Nephron (organoid): ENCODE measurements at regions not wholly inside any gene's neighbourhood (a gene's known extent, or its start where the extent isn't known, plus 50 kb on each side); places are given as distances from the start of the nearest gene placed in this dataset.
A peak's percentile ranks its signal among the peaks of the same experiment; 100 is the strongest.

Experiments used
- H3K27ac Mint-ChIP-seq, 3 experiments: 2 replicates each; pipeline ENCODE4 v1.8.0; 2020; ENCODE audit warnings: mixed read lengths in 3 of 3, mild to moderate bottlenecking in 2 of 3, moderate library complexity in 1 of 3
- H3K27me3 Mint-ChIP-seq: 2 replicates; pipeline ENCODE4 v1.8.0; 2021; ENCODE audit warnings: low read depth, mild to moderate bottlenecking, moderate library complexity, mixed read lengths
- H3K36me3 Mint-ChIP-seq: 2 replicates; pipeline ENCODE4 v1.8.0; 2020; ENCODE audit warnings: low read depth, mixed read lengths
- H3K4me1 Mint-ChIP-seq: 2 replicates; pipeline ENCODE4 v1.8.0; 2020; ENCODE audit warnings: mixed read lengths
- H3K4me3 Mint-ChIP-seq, 3 experiments: 2 replicates each; pipeline ENCODE4 v1.8.0; 2020; ENCODE audit warnings: mild to moderate bottlenecking in 3 of 3, mixed read lengths in 3 of 3, moderate library complexity in 2 of 3
- H3K9me3 Mint-ChIP-seq: 2 replicates; pipeline ENCODE4 v1.8.0; 2020; ENCODE audit warnings: mixed read lengths
- TF ChIP-seq, protein P1 (sequence below), 3 experiments: fragments of 200-600 bp; sonication (generic); IDR thresholded peaks; one replicate each; pipeline ENCODE4 v1.5.0; 2021; ENCODE audit warnings: antibody characterized with exemption in 3 of 3; ENCODE audit not compliant: unreplicated experiment in 3 of 3

DNA sequence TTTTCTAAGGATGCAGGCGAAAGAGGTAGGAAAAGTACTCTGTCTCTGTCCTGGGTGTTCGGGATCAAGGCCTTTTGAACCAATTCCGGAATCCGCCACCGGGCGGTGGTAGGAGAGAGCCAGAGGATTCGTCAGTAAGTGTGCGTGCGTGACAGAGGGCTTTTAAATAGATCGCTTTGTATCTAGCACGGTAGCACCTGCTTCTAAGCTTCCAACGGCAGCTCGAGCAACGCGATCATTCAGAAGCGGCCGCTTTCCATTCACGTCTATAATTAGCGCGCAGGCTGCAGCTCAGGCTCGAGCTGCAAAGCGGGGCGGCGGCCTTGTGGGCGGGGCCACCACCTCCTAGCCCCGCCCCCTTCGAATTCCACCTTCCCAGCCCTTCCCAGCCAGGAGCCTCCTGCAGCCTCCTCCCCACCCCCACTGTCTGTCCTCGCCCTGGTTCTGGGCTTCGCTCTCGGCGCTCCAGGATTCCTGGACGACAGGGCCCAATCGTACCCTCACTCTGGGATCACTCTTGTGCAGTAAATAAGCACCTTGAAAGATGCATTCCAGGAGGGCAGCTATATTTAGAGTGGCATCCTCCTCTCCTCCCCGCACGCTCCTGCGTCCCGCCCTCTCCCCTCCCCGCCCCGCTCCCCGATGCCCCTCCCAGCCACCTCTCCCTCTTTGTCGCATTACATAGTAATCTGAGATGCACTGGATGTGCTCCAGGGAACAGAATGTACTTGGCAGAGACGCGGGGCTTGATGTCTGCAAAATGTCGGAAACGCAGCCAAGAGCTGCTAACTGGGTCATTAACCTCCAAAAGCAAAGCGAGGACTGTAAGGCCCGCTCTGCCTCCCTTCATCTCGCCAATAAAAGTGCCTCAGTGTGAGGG is 224.1 kb upstream of the TPRG1 start:
- no peaks in the 10 kb centered on the region for H3K9me3 Mint-ChIP-seq
- peak overlapping the region; percentile 73 to 98 (median 89) for H3K27ac Mint-ChIP-seq
- H3K4me3 Mint-ChIP-seq = peak overlapping the region; percentile 82 to 84 (median 82)
- peaks cover 3% of the 10 kb centered on the region for H3K27me3 Mint-ChIP-seq
- H3K4me1 Mint-ChIP-seq = peaks cover 35% of the 10 kb centered on the region
- no peaks in the 10 kb centered on the region for H3K36me3 Mint-ChIP-seq
- TF ChIP-seq, protein P1, sequence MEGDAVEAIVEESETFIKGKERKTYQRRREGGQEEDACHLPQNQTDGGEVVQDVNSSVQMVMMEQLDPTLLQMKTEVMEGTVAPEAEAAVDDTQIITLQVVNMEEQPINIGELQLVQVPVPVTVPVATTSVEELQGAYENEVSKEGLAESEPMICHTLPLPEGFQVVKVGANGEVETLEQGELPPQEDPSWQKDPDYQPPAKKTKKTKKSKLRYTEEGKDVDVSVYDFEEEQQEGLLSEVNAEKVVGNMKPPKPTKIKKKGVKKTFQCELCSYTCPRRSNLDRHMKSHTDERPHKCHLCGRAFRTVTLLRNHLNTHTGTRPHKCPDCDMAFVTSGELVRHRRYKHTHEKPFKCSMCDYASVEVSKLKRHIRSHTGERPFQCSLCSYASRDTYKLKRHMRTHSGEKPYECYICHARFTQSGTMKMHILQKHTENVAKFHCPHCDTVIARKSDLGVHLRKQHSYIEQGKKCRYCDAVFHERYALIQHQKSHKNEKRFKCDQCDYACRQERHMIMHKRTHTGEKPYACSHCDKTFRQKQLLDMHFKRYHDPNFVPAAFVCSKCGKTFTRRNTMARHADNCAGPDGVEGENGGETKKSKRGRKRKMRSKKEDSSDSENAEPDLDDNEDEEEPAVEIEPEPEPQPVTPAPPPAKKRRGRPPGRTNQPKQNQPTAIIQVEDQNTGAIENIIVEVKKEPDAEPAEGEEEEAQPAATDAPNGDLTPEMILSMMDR (IDR thresholded peaks at IDR 0.05; ENCODE audit: unreplicated experiment in 3 of 3) = peak; percentile 42 to 53 (median 50)

DNA sequence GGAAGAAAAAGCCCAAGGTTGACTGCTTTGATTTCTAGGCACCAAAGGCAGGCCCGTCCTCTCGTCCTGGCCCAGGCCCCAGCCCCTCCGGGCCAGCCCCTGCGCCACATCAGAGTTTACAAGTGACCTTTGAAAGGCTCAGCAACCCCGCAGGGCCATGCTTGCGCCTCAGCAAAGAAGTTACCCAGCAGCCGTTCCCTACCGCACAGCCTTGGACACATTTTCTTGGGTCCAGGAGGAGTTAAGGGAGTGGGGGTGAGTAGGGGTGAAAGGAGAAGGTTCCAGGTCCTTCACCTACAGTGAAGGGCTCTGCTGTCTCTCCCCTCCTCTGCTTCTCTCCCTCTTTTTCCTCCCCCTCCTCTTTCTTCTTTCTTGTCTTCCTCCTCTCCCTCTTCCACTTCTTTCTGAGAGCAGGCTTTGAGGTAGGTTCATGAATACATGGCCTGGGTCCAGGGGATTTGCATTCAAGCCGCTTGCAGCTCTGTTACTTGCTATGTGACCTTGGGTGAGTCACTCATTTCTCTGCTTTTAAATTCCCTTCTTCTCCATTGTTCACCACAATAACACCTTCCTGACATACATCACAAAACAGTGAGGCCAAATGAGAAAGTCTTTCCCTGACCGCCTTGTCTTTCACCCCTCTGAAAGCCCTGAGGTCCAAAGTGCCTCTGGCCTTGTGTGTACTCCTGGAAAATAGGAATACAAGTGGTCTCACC is 223.3 kb upstream of the TPRG1 start:
- Mint-ChIP-seq H3K27ac (peak overlapping the region; percentile 73 to 98 (median 89)), H3K4me1 (peaks cover 33% of the 10 kb centered on the region), H3K9me3 (no peaks in the 10 kb centered on the region), H3K4me3 (peak overlapping the region; percentile 82 to 84 (median 82)), H3K36me3 (no peaks in the 10 kb centered on the region), H3K27me3 (peaks cover 3% of the 10 kb centered on the region)
- TF ChIP-seq, protein P1 (IDR thresholded peaks at IDR 0.05; ENCODE audit: unreplicated experiment in 3 of 3) = no peak

DNA sequence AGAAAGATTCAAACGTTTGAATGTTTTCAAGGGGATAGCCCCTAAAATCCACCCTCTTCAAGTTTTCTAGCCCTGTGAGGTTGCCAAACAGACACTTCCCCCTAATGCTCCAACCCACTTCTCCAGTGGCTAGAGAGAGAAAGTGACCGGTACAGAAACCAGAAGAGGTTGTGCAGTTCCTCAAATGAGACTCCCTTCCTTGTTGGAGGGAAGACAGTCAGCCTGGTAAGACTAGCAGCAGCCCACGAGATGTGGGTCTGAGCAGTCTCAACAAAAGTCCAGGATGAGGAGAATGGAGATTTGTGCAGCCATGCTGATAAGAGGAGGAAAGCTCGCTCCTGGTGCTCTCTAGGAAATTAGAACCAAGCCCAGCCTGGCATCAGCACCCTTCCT is 222.8 kb upstream of the TPRG1 start:
- Mint-ChIP-seq H3K9me3 (no peaks in the 10 kb centered on the region), H3K27me3 (peaks cover 3% of the 10 kb centered on the region), H3K27ac (peak overlapping the region; percentile 73 to 98 (median 89)), H3K4me1 (peaks cover 33% of the 10 kb centered on the region), H3K36me3 (no peaks in the 10 kb centered on the region), H3K4me3 (peak overlapping the region; percentile 82 to 84 (median 82))
- TF ChIP-seq, protein P1 (IDR thresholded peaks at IDR 0.05; ENCODE audit: unreplicated experiment in 3 of 3) = no peak

DNA sequence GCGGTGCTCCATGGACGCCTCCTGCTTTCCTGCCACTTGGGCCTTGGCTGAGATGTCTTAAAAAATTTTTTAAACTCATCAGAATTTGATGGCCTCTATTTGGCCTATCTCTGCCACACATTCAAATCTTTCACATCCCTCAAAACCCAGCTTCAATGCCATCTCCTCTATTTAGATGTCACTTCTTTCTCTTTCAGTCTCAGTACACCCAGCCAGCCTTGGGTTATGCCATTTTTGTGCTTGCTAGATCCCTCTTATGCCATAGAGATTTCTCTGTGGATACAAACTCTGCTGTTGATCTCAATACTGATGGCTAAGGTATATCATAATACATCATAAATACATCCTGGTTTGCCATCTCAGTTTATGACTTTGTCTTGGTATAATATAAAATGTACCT is 222.3 kb upstream of the TPRG1 start:
- TF ChIP-seq, protein P1 (IDR thresholded peaks at IDR 0.05; ENCODE audit: unreplicated experiment in 3 of 3) = no peak
- Mint-ChIP-seq H3K36me3 (no peaks in the 10 kb centered on the region), H3K27ac (peak overlapping the region; percentile 63 to 89 (median 81)), H3K4me3 (peak overlapping the region; percentile 38 to 61 (median 49)), H3K9me3 (no peaks in the 10 kb centered on the region), H3K4me1 (peaks cover 33% of the 10 kb centered on the region), H3K27me3 (peaks cover 3% of the 10 kb centered on the region)

DNA sequence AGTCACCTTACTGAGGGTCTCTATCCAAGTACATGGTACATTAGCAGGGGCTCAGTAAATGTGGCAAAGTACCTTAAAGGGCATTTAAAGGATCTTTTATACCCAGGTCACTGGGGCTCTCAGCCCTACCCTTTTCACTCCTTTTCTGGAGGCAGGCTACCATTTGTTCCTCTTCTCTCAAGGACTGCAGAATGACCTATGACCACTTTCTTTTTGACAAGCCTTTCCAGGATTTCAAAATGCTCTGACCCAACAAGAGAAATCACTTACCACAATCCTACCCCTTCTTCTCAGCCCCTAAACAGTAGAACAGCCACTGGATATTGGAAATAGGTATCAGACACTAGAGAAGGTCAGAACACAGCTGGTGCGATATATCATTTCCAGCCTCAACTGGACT is 221.8 kb upstream of the TPRG1 start:
- H3K27me3 Mint-ChIP-seq = peaks cover 3% of the 10 kb centered on the region
- TF ChIP-seq, protein P1 (IDR thresholded peaks at IDR 0.05; ENCODE audit: unreplicated experiment in 3 of 3) = no peak
- H3K9me3 Mint-ChIP-seq = no peaks in the 10 kb centered on the region
- H3K36me3 Mint-ChIP-seq = no peaks in the 10 kb centered on the region
- H3K27ac Mint-ChIP-seq = peak overlapping the region in 1 of 3 experiments; percentile 89
- peaks cover 33% of the 10 kb centered on the region for H3K4me1 Mint-ChIP-seq
- no peak overlapping the region for H3K4me3 Mint-ChIP-seq
